ENCODE measurements at regions not wholly inside any gene's neighbourhood (a gene's known extent, or its start where the extent isn't known, plus 50 kb on each side); places are given as distances from the start of the nearest gene placed in this dataset.

- TF ChIP-seq POLR2A (IDR thresholded peaks at IDR 0.05) (no peak), CTCF (IDR thresholded peaks at IDR 0.05 in 8 of 11, conservative IDR thresholded peaks at IDR 0.05 in 3 of 11) (no peak), POLR2AphosphoS5 (IDR thresholded peaks at IDR 0.05) (no peak)
Observed at GRCh38 chr9:129319938-129320481, 141.9 kb upstream of the IER5L start.
